H1 (cell line): ENCODE measurements at regions not wholly inside any gene's neighbourhood (a gene's known extent, or its start where the extent isn't known, plus 50 kb on each side); places are given as distances from the start of the nearest gene placed in this dataset.

Experiments
- CTCF ChIA-PET: fragments of 300-600 bp; sonication (Branson Sonifier 250); formaldehyde crosslinking; loops from one replicate; lab custom pipeline; 2021; ENCODE audit not compliant: partially characterized antibody; lab: Charles Lee
- POLR2A ChIA-PET: fragments of 300-600 bp; sonication (Branson Sonifier 250); formaldehyde crosslinking; loops from one replicate; lab custom pipeline; 2021; ENCODE audit warnings: inconsistent platforms; ENCODE audit not compliant: partially characterized antibody; lab: Charles Lee
- DNase-seq, 2 experiments: peaks; one replicate each; pipeline versions ENCODE4 v3.0.0 to v3.0.0-alpha.2; 2010 to 2022; ENCODE audit warnings: low spot score in 2 of 2, low read depth in 1 of 2, mixed read lengths in 1 of 2
- FAIRE-seq: peaks from 2 replicates; lab custom pipeline; 2011; peaks lifted over from hg19 to GRCh38; lab: Jason Lieb, UNC
- H2AFZ ChIP-seq: 2 replicates; pipeline ENCODE4 v1.8.1; 2012; ENCODE audit warnings: low read length, inconsistent platforms
- H2AK5ac ChIP-seq: 2 replicates; pipeline ENCODE4 v1.6.1; 2013; ENCODE audit warnings: low read depth, low read length
- H2BK120ac ChIP-seq: replicated peaks from 2 replicates; pipeline ENCODE3; 2013; ENCODE audit warnings: low read depth, low read length, inconsistent platforms
- H2BK12ac ChIP-seq: 2 replicates; pipeline ENCODE4 v1.6.1; 2013; ENCODE audit warnings: low read depth, low read length
- H2BK15ac ChIP-seq: 2 replicates; pipeline ENCODE4 v1.6.1; 2013; ENCODE audit warnings: low read length
- H2BK20ac ChIP-seq: 2 replicates; pipeline ENCODE4 v1.6.1; 2013; ENCODE audit warnings: low read length
- H2BK5ac ChIP-seq: 2 replicates; pipeline ENCODE4 v1.6.1; 2013; ENCODE audit warnings: low read depth, low read length
- H3K14ac ChIP-seq: 2 replicates; pipeline ENCODE4 v1.6.1; 2013; ENCODE audit warnings: inconsistent platforms; ENCODE audit not compliant: insufficient read length
- H3K18ac ChIP-seq: 2 replicates; pipeline ENCODE4 v1.6.1; 2013; ENCODE audit warnings: low read length; ENCODE audit errors: extremely low read depth
- H3K23ac ChIP-seq: 2 replicates; pipeline ENCODE4 v1.6.1; 2013; ENCODE audit warnings: inconsistent platforms; ENCODE audit not compliant: insufficient read length
- H3K23me2 ChIP-seq: 2 replicates; pipeline ENCODE4 v1.6.1; 2013; ENCODE audit warnings: low read depth, low read length
- H3K27ac ChIP-seq: 2 replicates; pipeline ENCODE4 v1.6.1; 2011; ENCODE audit warnings: low read depth, low read length, inconsistent platforms
- H3K27me3 ChIP-seq, 4 experiments: replicated peaks in 1 of 4; 1 replicate in 1 of 4; 2 replicates in 3 of 4; pipeline versions ENCODE4 v1.6.1 to v1.8.1; 2011 to 2013; ENCODE audit warnings: low read length in 3 of 4, mild to moderate bottlenecking in 3 of 4, inconsistent platforms in 2 of 4, mixed read lengths in 2 of 4, moderate library complexity in 1 of 4; ENCODE audit not compliant: control insufficient read depth in 3 of 4, insufficient read depth in 3 of 4; ENCODE audit errors: extremely low read depth in 1 of 4
- H3K36me3 ChIP-seq, 4 experiments: 2 replicates each; pipeline versions ENCODE4 v1.6.1 to v1.8.1; 2011 to 2013; ENCODE audit warnings: mild to moderate bottlenecking in 4 of 4, low read length in 3 of 4, moderate library complexity in 2 of 4, control low read depth in 1 of 4, inconsistent platforms in 1 of 4; ENCODE audit not compliant: insufficient read depth in 4 of 4, control insufficient read depth in 2 of 4
- H3K4ac ChIP-seq: replicated peaks from 2 replicates; pipeline ENCODE3; 2013; ENCODE audit warnings: low read length, low read depth, mixed read lengths, inconsistent platforms; ENCODE audit not compliant: insufficient read length
- H3K4me1 ChIP-seq, 4 experiments: replicated peaks in 1 of 4; 1 replicate in 1 of 4; 2 replicates in 3 of 4; pipeline versions ENCODE4 v1.6.1 to v1.8.1; 2011 to 2013; ENCODE audit warnings: low read length in 3 of 4, inconsistent platforms in 2 of 4, mixed read lengths in 1 of 4; ENCODE audit not compliant: insufficient read depth in 4 of 4, control insufficient read depth in 3 of 4
- H3K4me2 ChIP-seq, 2 experiments: 2 replicates each; pipeline versions ENCODE4 v1.6.1 to v1.8.1; 2011 to 2013; ENCODE audit warnings: low read depth in 2 of 2, low read length in 2 of 2, control low read depth in 1 of 2, inconsistent platforms in 1 of 2, mild to moderate bottlenecking in 1 of 2; ENCODE audit not compliant: insufficient read depth in 1 of 2
- H3K4me3 ChIP-seq, 4 experiments: fragments of 200-600, 300-600 bp in 1 of 4; sonication (generic), shearing (Covaris generic), sonication (Bioruptor Twin) in 1 of 4; 2 replicates each; pipeline versions ENCODE4 v1.5.1 to v1.8.1; 2011 to 2016; ENCODE audit warnings: low read length in 4 of 4, low read depth in 3 of 4, control low read depth in 2 of 4, inconsistent platforms in 2 of 4, mild to moderate bottlenecking in 2 of 4, mixed read lengths in 1 of 4, moderate library complexity in 1 of 4; ENCODE audit not compliant: insufficient read depth in 2 of 4; ENCODE audit errors: extremely low read depth in 1 of 4
- H3K56ac ChIP-seq: replicated peaks from 2 replicates; pipeline ENCODE3; 2013; ENCODE audit warnings: low read depth, mild to moderate bottlenecking, mixed read lengths, low read length, inconsistent platforms; ENCODE audit not compliant: insufficient read length
- H3K79me1 ChIP-seq: 2 replicates; pipeline ENCODE4 v1.6.1; 2013; ENCODE audit warnings: low read depth, low read length, control low read depth
- H3K79me2 ChIP-seq, 2 experiments: 2 replicates each; pipeline versions ENCODE4 v1.6.1 to v1.8.1; 2012 to 2013; ENCODE audit warnings: low read length in 2 of 2, mild to moderate bottlenecking in 2 of 2, inconsistent platforms in 1 of 2; ENCODE audit not compliant: insufficient read depth in 2 of 2, control insufficient read depth in 1 of 2
- H3K9ac ChIP-seq, 4 experiments: replicated peaks in 1 of 4; 1 replicate in 1 of 4; 2 replicates in 3 of 4; pipeline versions ENCODE4 v1.6.1 to v1.8.1; 2011 to 2013; ENCODE audit warnings: low read depth in 3 of 4, low read length in 3 of 4, control low read depth in 2 of 4, mild to moderate bottlenecking in 2 of 4, moderate library complexity in 2 of 4, inconsistent platforms in 1 of 4; ENCODE audit errors: extremely low read depth in 1 of 4
- H3K9me3 ChIP-seq, 2 experiments: 2 replicates each; pipeline versions ENCODE4 v1.6.1 to v1.8.1; 2012 to 2013; ENCODE audit warnings: mild to moderate bottlenecking in 2 of 2, moderate library complexity in 2 of 2, control low read depth in 1 of 2, inconsistent platforms in 1 of 2, low read depth in 1 of 2, low read length in 1 of 2, mixed read lengths in 1 of 2; ENCODE audit not compliant: insufficient read depth in 2 of 2
- H4K20me1 ChIP-seq, 2 experiments: replicated peaks in 1 of 2; 2 replicates each; pipeline versions ENCODE3 to v1.8.1; 2011 to 2013; ENCODE audit warnings: inconsistent platforms in 2 of 2, low read length in 2 of 2, mild to moderate bottlenecking in 1 of 2; ENCODE audit not compliant: insufficient read depth in 2 of 2, control insufficient read depth in 1 of 2
- H4K5ac ChIP-seq: 2 replicates; pipeline ENCODE4 v1.6.1; 2013; ENCODE audit warnings: low read length, low read depth, mixed read lengths, inconsistent platforms; ENCODE audit not compliant: insufficient read length
- H4K8ac ChIP-seq: 2 replicates; pipeline ENCODE4 v1.8.0; 2013; ENCODE audit warnings: mild to moderate bottlenecking, moderate library complexity, low read length, inconsistent platforms; ENCODE audit not compliant: insufficient read depth; ENCODE audit errors: extremely low read depth
- H4K91ac ChIP-seq: replicated peaks from 2 replicates; pipeline ENCODE3; 2013; ENCODE audit warnings: low read length, mixed read lengths, inconsistent platforms; ENCODE audit not compliant: insufficient read length
- CHD1 ChIP-seq: IDR thresholded peaks from 2 replicates; pipeline ENCODE4 v1.6.1; 2012; ENCODE audit warnings: low read depth, low read length, improper control_type of control experiment
- CTBP2 ChIP-seq: IDR thresholded peaks from 2 replicates; pipeline ENCODE4 v1.7.0; 2011; ENCODE audit warnings: borderline replicate concordance, mild to moderate bottlenecking, moderate library complexity, mixed read lengths, low read length; ENCODE audit not compliant: insufficient read depth, insufficient read length
- MAX ChIP-seq: IDR thresholded peaks from 2 replicates; pipeline ENCODE4 v1.6.1; 2012; ENCODE audit warnings: inconsistent platforms
- POLR2A ChIP-seq, 2 experiments: IDR thresholded peaks; 1 replicate in 1 of 2; 2 replicates in 1 of 2; pipeline ENCODE4 v1.6.1; 2011; ENCODE audit warnings: low read depth in 2 of 2, low read length in 2 of 2, mild to moderate bottlenecking in 2 of 2; ENCODE audit errors: control extremely low read depth in 1 of 2
- RAD21 ChIP-seq, 2 experiments: IDR thresholded peaks in 1 of 2; conservative IDR thresholded peaks in 1 of 2; 2 replicates each; pipeline ENCODE4 v1.6.1; 2011; ENCODE audit warnings: low read depth in 2 of 2, low read length in 2 of 2, improper control_type of control experiment in 1 of 2, inconsistent platforms in 1 of 2, mild to moderate bottlenecking in 1 of 2, moderate library complexity in 1 of 2
- SAP30 ChIP-seq: fragments of 300-600 bp; sonication (generic); IDR thresholded peaks from 2 replicates; pipeline ENCODE4 v1.7.1; 2012; ENCODE audit warnings: low read length, moderate library complexity, mild to moderate bottlenecking, inconsistent platforms; ENCODE audit not compliant: insufficient read depth, insufficient replicate concordance
- SP1 ChIP-seq: IDR thresholded peaks from 2 replicates; pipeline ENCODE4 v1.6.1; 2011; ENCODE audit warnings: low read depth, low read length
- SRF ChIP-seq: IDR thresholded peaks from 2 replicates; pipeline ENCODE4 v1.6.1; 2011; ENCODE audit warnings: mild to moderate bottlenecking, low read depth, low read length, moderate library complexity
- TAF7 ChIP-seq: optimal IDR thresholded peaks from 2 replicates; pipeline ENCODE3; 2011; ENCODE audit warnings: low read depth, mild to moderate bottlenecking, inconsistent platforms, low read length, moderate library complexity, borderline replicate concordance
- USF2 ChIP-seq: IDR thresholded peaks from 2 replicates; pipeline ENCODE4 v1.6.1; 2011; ENCODE audit warnings: low read length, improper control_type of control experiment
- WGBS, 2 experiments: shearing (Covaris generic) in 1 of 2; methylation state at CpG; one replicate each; pipeline versions ENCODE4 v1.1.6 to v1.1.7; 2013 to 2015; ENCODE audit warnings: low lambda C conversion rate in 2 of 2, mixed read lengths in 2 of 2, inconsistent platforms in 1 of 2, low coverage in 1 of 2, missing lambda C conversion rate in 1 of 2; ENCODE audit not compliant: insufficient replicate concordance in 2 of 2, insufficient coverage in 1 of 2, insufficient read length in 1 of 2; ENCODE audit errors: extremely low coverage in 1 of 2, missing lambda C conversion rate in 1 of 2; 5-methylcytosine and 5-hydroxymethylcytosine counted together

GRCh38 chr3:110711851-110712516 lies 359.6 kb upstream of the NECTIN3 start:
- Histone ChIP-seq H2BK20ac (no peak overlapping the region), H3K4me3 (peak overlapping the region in 1 of 4 experiments; percentile 24; a peak in 1 of 8 replicates), H2AK5ac (no peak overlapping the region), H3K27ac (peak overlapping the region; percentile 62), H2BK120ac (peak overlapping the region; percentile 2), H2BK5ac (peak overlapping the region; percentile 67; the same call in 1 of the 2 replicates), H3K79me1 (no peaks in the 10 kb centered on the region), H3K4me2 (peak overlapping the region; percentile 7 to 34; a peak in 3 of 4 replicates), H2BK15ac (no peak overlapping the region), H3K9ac (no peak overlapping the region; a peak in 1 of 7 replicates), H3K23me2 (no peaks in the 10 kb centered on the region), H2BK12ac (no peak overlapping the region), H3K27me3 (no peaks in the 10 kb centered on the region), H4K91ac (no peak overlapping the region), H2AFZ (no peak overlapping the region), H4K20me1 (no peaks in the 10 kb centered on the region), H3K79me2 (no peaks in the 10 kb centered on the region), H3K56ac (no peak overlapping the region), H3K4me1 (peaks cover 0 to 18% (median 12%) of the 10 kb centered on the region in 4 experiments; a peak in 5 of 7 replicates), H3K9me3 (no peaks in the 10 kb centered on the region), H4K5ac (peak overlapping the region; percentile 58), H3K36me3 (peaks cover 0 to 3% (median 0%) of the 10 kb centered on the region in 4 experiments; a peak in 1 of 8 replicates), H4K8ac (no peak overlapping the region), H3K23ac (no peak overlapping the region), H3K14ac (no peak overlapping the region), H3K18ac (peak overlapping the region; percentile 2; the same call in 1 of the 2 replicates), H3K4ac (no peak overlapping the region)
- WGBS, 2 experiments = 26% methylated on average over 2 of the region's 2 CpGs; no CpG with 5 or more reads in 1 of the 2 experiments
- FAIRE-seq (peak; percentile 98), DNase-seq (peak in 1 of 2 experiments; percentile 51)
- ChIA-PET CTCF (no interaction called here), POLR2A (interaction anchor here (0.8 to 1.5 kb wide), 2 partner anchors 168 to 692 kb away, joined by 3 read pairs; no protein-coding TSS in a partner anchor)
- TF ChIP-seq CTBP2 = no peak
- no peak for TF ChIP-seq SAP30
- peak; percentile 97 for TF ChIP-seq SP1
- TF ChIP-seq POLR2A (IDR thresholded peaks at IDR 0.05; ENCODE audit: control extremely low read depth in 1 of 2, low read depth in 2 of 2, low read length in 2 of 2) = no peak
- TF ChIP-seq TAF7 = no peak
- no peak for TF ChIP-seq USF2
- peak; percentile 17 to 45; a peak in 3 of 4 replicates for TF ChIP-seq RAD21 (IDR thresholded peaks at IDR 0.05 in 1 of 2, conservative IDR thresholded peaks at IDR 0.05 in 1 of 2; ENCODE audit: low read depth in 2 of 2, low read length in 2 of 2)
- TF ChIP-seq MAX = 0 out of 2 replicates have a peak, but pooled peaks have one; percentile 7
- TF ChIP-seq SRF = no peak
- no peak for TF ChIP-seq CHD1
